IPS-NIHi11 (cell line): ENCODE measurements at regions not wholly inside any gene's neighbourhood (a gene's known extent, or its start where the extent isn't known, plus 50 kb on each side); places are given as distances from the start of the nearest gene placed in this dataset.

Experiments used
- DNase-seq: peaks from one replicate; pipeline ENCODE4 v3.0.0; 2012; ENCODE audit warnings: mixed read lengths, low spot score

DNA sequence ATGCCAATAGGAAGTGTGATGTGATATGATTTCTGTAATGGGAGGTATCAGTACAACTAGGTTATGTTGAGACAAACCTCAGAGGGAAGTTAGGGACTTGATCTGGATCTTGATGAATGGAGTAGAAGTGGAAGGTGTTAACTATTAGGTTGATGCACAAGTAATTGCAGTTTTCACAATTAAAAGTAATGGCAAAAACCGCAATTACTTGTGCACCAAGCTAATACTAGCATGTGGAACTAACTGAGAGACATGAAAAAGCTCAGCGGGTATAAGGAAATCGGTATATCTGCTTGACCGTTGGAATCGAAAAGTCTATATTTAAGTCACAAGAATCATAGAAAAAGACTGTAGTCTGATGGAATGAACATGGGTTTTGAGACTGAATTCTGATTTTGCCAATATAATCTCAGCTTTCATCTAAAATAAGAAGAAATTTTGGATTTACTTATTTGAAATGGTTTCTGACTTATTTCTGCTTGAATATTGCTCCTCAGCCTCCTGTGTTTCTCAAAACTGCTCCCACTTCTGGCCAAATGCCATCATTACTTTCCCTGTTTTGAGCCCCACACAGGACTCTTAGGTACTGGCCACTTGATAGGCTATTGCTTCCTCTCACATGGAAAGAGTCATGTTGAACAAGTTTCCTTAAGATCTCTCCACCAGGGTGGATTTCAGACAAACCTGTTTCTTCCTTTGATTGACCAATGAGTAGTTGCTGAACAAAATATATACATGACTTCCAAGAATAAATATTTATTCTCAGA, 271.5 kb upstream of the COL8A1 start:
- peak; percentile 34 for DNase-seq

DNA sequence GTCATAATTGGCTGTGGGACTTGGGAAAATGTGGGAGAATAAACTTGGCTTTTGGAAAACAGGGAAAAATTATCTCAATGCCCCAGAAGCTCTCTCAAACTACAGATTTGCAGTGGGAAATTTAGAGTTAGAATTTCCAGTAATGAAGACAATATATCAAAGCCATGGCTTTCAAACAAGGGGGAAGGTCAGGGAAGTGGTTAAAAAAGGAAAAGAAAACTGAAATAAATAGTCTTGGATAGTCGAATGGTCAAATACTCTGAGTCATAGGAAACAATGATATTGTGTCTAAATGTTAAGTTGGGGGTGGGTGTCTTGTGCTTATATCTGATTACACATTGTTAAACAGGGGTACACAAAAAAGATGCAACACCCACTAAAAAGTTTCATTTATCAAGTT, 272.4 kb upstream of the COL8A1 start:
- DNase-seq: no peak

DNA sequence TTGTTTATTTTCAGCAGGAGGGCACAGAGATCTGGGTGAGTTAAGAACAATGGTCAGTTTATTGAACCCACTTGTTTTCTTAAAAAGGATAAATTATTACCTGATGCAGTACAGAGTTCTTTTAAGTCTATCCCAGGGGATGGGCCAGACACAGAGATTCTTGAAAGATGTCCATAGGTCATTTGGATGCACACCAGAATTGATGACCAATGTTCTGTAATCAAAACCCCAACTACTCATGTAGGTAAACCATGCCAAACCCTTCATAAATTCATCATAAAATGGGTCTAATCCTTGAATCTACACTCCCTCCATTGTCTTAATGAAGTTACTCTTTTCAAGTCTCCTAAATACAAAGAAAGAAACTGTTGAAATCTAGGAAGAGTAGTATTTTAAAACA, 273.0 kb upstream of the COL8A1 start:
- no peak for DNase-seq

DNA sequence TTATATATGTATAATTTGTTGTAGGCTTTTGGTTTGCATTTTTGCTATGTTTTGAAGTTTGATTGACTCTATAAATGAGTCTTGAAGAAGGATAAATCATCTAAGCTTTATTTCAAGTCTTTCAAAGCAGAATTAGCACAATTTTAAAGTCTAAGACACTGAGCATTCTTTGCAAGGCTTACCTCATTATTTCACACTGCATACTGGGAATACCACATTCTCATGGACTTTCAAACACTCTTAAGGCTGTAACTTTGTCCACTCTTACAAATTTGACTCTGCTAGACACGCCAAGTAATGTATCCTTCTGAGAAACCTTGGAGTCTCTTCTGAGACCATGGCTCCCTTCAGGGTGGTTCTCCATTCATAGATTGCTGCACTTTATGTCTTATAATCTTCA, 281.3 kb upstream of the COL8A1 start:
- no peak for DNase-seq

DNA sequence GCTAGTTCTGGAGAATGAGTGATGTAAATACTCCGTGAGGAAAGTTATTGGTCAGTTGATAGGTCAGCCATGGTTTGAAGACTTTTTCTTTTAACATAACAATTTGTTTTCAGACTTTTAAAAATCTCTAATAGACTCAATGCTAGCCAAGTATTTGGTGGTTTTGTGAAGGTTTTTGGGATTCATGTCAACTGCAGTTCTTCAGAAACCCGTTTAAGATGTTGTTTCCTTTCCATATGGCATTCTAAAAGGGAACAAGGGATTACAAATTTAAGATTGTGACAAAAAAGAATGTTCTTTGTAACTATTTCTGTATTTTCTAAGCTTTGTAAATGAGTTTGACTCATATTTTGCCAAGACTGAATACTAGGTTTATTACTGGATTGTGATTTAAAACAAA, 281.7 kb upstream of the COL8A1 start:
- DNase-seq: no peak

DNA sequence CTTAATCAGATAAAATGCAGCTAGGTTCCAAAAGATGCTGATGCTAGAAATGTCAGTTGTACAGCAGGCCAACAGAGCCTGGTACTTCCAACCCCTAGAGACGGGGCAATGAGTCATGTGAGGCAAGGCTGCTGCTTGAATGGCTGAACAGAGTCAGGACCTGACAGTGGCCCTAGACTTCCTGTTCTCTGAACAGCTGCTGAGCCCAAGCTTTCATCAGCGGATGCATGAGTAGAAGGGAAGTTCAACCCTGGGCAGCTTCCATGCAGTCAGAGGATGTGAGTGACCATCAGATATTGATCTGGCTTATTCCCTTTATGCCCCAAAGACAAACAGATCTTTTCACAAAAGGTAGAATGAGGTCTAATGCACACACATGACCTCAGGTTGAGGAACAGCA, 282.9 kb upstream of the COL8A1 start:
- DNase-seq: no peak

DNA sequence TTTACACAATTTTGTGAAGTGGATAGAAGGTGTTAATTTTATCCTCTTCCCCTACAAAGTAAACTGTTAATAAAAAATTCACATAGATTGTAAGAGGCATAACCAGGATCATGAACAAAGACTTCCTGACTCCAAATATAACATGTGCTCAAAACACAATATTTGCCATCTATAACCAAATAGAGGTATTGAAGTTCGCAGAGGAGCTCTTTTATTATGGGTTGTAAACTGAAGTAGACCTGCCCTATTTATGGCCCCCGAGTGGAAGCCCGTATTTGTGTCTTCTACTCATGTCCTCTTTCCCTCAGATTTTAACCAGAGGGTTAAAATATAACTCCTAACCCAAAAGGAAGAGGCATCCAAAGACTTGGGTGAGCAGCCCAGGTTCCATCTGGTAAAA, 285.6 kb upstream of the COL8A1 start:
- no peak for DNase-seq

DNA sequence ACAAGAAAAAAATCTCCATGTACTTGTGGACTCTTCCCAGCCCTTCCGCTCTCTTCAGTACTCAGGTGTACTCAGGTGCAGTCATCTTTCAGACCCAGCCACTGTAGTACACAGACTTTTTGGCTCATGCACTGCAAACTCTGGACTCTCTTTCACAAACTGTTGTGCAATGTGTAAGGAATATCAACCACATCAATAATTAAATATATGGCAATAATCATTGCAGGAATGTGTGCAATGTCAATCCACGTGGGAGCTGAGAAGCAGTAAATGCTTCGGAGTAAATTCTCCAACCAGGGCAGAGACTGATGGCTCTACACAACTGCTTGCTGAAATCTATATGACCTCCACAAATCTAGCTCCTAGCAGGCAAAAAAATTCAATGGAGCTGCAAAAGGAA, 287.3 kb upstream of the COL8A1 start:
- DNase-seq: no peak

DNA sequence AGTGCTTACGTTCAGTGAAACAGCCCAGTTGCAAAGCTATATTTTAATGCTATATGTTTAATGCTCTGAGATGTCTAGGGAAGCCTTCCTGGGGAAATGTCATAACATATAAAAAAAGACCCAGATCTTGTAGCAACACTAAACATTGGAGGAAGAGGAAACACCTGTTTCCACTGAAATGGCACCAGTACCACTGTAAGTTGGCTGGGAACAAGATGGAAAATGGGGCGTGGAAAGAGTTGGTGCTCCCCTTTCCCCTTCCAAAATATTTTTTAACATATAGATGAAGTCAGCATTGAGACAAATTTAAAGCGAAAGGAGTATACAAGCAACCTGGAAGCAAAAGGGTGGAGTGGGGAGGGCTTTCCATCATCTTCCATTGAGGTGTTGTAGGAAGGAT, 289.9 kb upstream of the COL8A1 start:
- no peak for DNase-seq

DNA sequence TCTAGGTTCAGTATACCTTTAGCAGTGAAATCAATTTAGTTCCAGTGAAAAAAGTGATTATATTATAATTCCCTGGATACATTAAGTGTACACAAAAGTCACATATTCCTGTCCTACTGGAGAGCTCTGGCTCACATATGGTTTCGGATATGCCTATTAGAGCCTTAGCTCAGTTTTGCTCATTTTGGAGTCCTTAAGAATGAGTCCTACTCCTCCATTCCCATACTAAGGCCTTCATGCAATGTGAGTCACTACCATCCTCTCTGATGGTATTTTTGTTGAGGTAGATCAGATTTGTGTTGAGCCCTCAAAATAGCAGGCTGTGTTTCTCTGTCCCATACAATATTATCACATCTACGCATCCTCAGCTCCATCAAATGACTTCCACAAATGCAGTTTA, 294.2 kb upstream of the COL8A1 start:
- DNase-seq: no peak

DNA sequence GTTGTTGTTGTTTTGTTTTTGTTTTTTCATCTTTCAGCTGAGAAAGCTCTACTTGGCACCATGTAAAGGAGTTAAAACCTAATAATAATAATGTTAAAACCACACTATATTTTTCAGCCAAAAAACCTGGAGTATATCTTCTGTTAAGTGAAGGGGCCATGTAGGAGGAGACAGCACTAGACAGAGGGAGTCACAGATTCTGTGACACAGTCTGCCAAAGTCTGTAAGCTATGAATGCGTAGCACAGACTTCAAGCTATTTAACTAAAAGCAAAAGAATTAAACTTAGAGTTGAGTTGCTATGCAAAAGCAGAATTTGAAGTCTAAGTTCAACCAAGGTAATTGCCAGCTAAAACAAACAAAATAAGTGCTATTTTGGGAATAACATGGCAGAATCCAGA, 296.0 kb upstream of the COL8A1 start:
- no peak for DNase-seq

DNA sequence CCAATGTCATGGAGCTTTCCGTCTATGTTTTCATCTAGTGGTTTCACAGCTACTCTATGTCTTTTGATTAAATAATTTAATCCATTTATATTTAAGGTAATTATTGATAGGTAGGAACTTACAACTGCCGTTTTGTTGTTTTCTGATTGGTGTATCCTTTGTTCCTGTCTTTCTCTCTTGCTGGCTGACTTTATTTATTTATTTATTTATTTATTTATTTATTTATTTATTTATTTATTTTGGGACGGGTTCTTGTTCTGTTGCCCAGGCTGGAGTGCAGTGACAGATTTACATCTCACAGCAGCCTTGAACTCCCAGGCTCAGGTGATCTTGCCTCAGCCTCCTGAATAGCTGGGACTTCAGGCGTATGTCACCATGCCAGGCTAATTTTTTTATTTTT, 299.2 kb upstream of the COL8A1 start:
- no peak for DNase-seq

DNA sequence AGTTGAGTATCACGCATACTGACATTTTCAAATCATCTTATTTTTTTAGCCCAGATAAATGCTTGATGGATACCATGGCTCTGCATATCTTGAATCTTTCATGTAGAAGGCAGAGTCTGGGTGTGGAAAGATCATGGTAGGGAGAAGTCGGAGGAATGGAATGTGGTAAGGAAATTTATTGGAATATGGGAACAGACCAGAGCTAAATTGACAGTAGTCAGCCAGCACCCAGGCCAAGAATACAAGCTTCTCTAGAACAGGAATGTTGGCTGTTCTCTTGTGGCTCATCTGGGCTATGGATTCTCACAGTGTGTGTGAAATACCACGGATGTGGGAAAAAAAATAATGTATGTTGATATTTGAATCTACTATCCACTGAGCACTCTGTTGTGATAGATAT, 305.7 kb upstream of the COL8A1 start:
- no peak for DNase-seq

DNA sequence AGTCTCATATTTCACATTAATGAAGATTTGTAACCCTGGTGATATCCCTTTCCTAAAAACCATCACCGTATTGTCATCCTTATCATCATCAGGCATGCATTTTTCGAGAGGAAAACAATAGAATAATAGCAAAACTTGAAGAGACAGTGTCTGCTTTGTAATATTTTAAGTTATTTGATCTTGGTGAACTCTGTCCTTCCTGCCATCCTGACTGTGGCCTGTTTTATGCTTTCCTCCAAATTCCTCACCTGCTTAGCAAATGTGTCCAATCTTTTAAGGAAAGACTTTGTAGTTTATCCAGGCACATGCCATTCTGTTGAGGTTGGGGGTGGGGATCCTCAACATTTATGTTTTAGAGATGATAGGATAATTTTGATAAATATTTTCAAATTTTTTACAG, 306.1 kb upstream of the COL8A1 start:
- DNase-seq: no peak

DNA sequence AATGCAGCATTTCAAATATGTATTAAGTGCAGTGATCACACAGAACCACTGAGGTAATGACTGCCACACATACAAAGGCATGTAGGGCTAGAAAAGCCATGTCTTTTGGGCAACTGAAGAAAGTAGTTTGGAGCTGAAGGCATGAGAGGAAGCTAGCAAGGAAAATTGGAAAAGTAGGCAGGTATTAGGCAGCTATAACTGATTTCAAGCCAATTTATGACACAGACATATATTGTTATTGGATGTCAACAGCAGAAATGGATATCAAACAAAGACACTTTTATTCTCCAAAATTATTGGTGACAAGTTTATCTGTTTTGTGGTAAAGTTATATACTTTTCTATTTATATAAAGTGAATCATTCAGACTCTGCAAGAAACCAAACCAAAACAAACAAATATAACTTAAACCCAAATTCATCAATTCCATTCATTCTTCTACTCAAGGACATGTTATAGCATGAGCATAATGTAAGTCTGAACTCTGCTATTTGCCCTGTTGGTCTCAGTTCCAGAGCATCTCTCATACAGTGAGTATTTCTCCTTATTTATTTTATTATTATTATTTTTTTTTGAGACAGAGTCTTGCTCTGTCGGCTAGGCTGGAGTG, 307.4 kb upstream of the COL8A1 start:
- DNase-seq: no peak

DNA sequence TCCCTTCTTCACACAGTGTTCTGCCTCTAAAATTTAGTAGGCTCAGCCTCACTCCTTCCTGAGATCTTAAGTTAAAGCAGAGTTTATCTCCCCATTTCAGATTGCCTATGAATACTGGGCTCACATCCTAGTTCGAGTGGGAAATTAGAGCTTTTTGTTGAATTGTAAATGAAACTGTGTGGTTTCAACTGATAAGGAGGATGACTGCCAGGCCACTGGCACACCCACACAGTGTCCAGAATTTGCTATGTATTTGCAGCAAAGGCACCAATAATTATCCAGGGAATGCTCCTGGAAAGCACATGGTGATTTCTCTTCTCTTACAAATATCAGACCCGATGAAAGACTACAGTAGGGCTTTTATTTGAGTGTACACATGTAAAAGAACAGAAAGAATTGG, 308.1 kb upstream of the COL8A1 start:
- DNase-seq: no peak

DNA sequence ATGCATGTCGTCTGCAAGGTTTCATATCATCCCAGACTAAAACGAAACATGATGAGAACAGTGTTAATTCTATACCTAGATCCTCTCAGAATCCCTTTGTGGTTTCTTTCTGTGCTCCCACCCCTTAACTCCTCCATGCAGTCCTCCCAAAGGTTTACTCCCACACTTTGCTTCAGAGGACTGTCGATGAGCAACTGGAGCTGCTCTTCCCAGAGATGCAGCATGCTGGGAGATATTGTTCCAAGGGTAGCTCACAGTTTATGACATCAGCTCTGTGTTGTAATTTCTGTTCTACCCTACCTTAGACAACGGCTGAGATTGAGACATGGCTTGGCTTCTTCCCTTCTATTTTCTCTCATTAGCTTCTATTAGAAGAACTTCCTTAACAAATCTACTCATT, 313.0 kb upstream of the COL8A1 start:
- DNase-seq: no peak

DNA sequence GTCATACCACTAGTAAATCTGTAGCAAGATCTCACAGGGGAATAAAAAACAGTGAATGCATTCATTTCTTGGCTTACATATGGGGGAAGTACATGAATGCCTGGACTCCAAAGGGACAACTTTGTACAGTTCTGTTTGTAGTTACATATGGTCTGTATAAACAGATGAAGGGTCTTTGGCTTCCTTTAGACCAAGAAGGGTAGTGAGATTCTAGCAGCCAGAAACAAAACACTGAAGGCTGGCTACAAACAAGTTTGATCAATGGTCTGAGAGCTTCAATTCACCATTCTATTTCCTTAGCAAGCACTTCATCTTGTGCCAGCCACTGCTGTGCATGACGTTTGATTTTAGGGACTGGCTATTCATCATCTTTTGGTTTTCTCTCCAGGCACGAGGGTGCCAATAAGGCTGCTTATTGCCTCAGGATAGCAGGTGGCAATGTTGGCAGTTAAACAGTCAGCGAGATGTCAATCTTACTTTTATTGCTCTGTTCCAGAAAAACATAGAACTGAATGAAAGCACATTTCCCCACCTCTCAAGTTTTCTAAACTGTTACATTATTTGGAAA, 313.7 kb upstream of the COL8A1 start:
- DNase-seq: no peak

DNA sequence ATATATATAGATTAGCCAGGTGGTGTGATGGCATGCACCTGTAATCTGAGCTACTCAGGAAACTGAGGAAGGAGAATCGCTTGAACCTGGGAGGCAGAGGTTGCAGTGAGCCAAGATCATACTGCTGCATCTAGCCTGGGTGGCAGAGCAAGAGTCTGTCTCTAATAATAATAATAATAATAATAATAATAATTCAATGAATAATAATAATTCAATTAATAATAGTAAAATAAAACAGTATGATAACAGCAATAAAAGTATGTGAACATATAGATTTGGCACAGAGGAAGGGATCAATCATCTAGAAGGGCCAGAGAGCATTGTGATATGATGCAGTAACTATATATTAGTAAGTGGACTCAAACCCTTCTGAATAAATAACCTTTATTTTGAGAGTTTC, 314.5 kb upstream of the COL8A1 start:
- no peak for DNase-seq

DNA sequence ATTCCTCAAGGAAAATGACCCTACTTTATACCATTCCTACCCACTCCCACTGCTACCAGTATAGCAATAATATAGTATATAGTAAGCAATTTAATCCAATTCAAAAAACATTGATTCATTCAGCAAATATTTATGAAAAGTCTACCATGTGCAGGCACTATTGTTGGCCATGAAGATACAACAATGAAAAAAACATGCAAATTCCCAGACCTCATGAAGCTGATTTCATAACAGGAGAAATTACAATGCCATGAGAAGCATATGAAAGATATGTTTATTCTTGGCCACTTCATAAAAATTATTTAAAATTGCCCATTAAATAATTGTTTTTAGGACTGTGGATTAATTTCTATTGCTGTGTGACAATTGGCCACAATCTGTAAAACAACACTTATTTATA, 315.8 kb upstream of the COL8A1 start:
- no peak for DNase-seq

DNA sequence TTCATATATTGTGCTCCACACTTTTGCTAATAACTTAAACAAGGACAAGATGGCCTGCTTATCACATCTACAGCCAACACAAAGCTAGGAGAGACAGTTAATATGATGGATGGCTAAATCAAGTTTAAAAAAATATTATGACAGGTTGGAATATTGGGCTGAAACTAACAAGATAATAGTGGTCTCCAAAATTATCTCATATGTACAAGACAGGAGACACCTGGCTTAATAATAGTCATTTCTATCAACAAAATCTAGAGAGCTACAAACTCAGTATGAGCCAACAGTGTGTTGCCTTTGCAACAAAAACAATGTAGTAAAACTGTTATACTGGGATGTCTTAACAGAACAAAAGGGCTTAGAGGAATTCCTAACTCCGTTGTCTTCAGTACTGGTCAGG, 317.1 kb upstream of the COL8A1 start:
- DNase-seq: no peak

DNA sequence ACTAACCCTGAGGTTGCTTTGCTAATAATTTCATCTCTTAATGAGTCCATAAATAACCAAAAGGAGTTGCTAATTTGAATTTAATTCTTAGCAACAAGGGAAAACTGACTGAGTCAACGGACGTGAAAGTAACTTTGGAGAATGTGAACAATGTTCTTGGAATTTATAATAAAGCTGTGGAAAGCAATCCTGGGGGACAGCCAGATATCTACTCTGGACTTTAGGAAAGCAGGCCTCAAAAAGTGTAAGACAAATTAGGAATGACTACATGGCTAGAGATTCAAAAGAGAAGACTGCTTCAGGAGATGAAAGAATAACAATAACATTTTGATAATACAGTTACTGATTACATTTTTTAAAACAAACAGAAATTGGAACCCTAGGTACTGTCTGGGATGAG, 318.4 kb upstream of the COL8A1 start:
- DNase-seq: no peak

DNA sequence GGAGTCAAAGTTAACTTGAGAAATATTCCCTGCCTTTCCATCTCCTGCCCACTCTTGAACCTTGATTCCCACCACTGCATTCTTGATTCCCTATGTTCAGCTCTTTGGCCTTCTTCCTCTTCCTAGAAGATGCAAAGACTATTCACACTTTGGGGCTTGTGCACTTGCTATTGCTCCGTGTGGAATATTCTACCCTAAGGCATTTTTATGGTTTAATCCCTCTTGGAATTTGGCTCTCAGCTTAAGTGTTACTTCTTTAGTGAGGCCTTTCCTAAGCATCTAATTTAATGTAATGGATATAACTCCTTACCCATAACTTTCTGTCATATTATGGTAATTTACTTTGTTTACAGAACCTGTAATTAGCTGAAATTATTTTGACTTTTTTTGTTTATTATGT, 318.9 kb upstream of the COL8A1 start:
- DNase-seq: no peak

DNA sequence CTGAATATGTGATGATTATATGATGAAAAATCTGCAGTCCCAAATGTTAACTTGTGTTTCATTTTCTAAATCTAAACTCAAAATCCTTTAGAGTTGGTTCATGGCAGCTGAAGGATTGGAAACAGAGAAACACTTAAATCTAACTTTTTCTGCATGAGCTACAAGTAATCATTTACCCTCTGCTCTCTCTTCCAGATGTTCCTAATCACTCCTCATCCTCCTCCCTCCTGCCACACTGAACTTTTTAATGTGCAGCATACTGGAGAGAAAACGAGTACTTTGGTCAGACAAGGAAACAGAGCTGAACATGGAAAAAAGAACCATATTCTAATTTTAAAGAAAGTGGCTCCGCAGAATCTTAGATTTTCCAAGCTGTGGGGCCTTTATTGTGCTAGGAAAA, 321.2 kb upstream of the COL8A1 start:
- DNase-seq: no peak
